Endothelial cell of umbilical vein (primary cell): ENCODE measurements at regions not wholly inside any gene's neighbourhood (a gene's known extent, or its start where the extent isn't known, plus 50 kb on each side); places are given as distances from the start of the nearest gene placed in this dataset.

Experiments used
- BruUV-seq: library from RNA; stranded (reverse); fragments of 400-500 nt; replicated peaks from 2 replicates; lab custom pipeline; 2021; lab: Mats Ljungman, UMichigan
- CTCF ChIA-PET: fragments of 300-600, 350-600 bp; sonication (Branson Sonifier 250); formaldehyde crosslinking; loops from one replicate; lab custom pipeline; 2021; ENCODE audit warnings: antibody characterized with exemption, inconsistent platforms; lab: Charles Lee
- POLR2A ChIA-PET: fragments of 300-600, 350-600 bp; sonication (Branson Sonifier 250); formaldehyde crosslinking; loops from one replicate; lab custom pipeline; 2021; ENCODE audit warnings: antibody characterized with exemption, inconsistent platforms; lab: Charles Lee
- DNase-seq: peaks from one replicate; pipeline ENCODE4 v3.0.0-alpha.2; 2011; ENCODE audit warnings: low read depth, low spot score
- FAIRE-seq: peaks from 2 replicates; lab custom pipeline; 2011; peaks lifted over from hg19 to GRCh38; lab: Jason Lieb, UNC
- H2AFZ ChIP-seq: 2 replicates; pipeline ENCODE4 v1.6.0; 2012; ENCODE audit warnings: low read depth, low read length, control low read depth, inconsistent platforms
- H3K27ac ChIP-seq: 2 replicates; pipeline ENCODE4 v1.5.1; 2011; ENCODE audit warnings: low read depth, mild to moderate bottlenecking, control low read depth, low read length, moderate library complexity; ENCODE audit not compliant: insufficient read depth
- H3K27me3 ChIP-seq, 2 experiments: 2 replicates each; pipeline versions ENCODE4 v1.6.0 to v1.6.1; 2011; ENCODE audit warnings: low read length in 2 of 2, mixed read lengths in 1 of 2; ENCODE audit not compliant: control insufficient read depth in 2 of 2, insufficient read depth in 2 of 2
- H3K36me3 ChIP-seq, 2 experiments: 2 replicates in 1 of 2; 3 replicates in 1 of 2; pipeline ENCODE4 v1.5.1; 2011; ENCODE audit warnings: low read length in 2 of 2, mild to moderate bottlenecking in 1 of 2, moderate library complexity in 1 of 2; ENCODE audit not compliant: control insufficient read depth in 2 of 2, insufficient read depth in 2 of 2; ENCODE audit errors: extremely low read depth in 1 of 2
- H3K4me1 ChIP-seq: 3 replicates; pipeline ENCODE4 v1.5.1; 2011; ENCODE audit warnings: mild to moderate bottlenecking, low read length; ENCODE audit not compliant: control insufficient read depth, insufficient read depth; ENCODE audit errors: extremely low read depth
- H3K4me2 ChIP-seq: 2 replicates; pipeline ENCODE4 v1.6.1; 2011; ENCODE audit warnings: low read length, control low read depth, mixed read lengths; ENCODE audit not compliant: insufficient read depth
- H3K4me3 ChIP-seq, 3 experiments: fragments of 200-600 bp in 1 of 3; sonication (generic), shearing (Covaris generic) in 1 of 3; replicated peaks in 1 of 3; 2 replicates each; pipeline ENCODE4 v1.5.1; 2011 to 2016; ENCODE audit warnings: control low read depth in 3 of 3, low read length in 3 of 3, mild to moderate bottlenecking in 2 of 3, inconsistent platforms in 1 of 3, low read depth in 1 of 3, moderate library complexity in 1 of 3; ENCODE audit not compliant: insufficient read depth in 1 of 3
- H3K79me2 ChIP-seq: 2 replicates; pipeline ENCODE4 v1.6.0; 2012; ENCODE audit warnings: low read length, inconsistent platforms; ENCODE audit not compliant: control insufficient read depth, insufficient read depth
- H3K9ac ChIP-seq: replicated peaks from 2 replicates; pipeline ENCODE3; 2011; ENCODE audit warnings: low read length, control low read depth; ENCODE audit not compliant: insufficient read depth; ENCODE audit errors: extremely low read depth
- H3K9me1 ChIP-seq: replicated peaks from 3 replicates; pipeline ENCODE4 v1.6.0; 2011; ENCODE audit warnings: mild to moderate bottlenecking, low read length; ENCODE audit not compliant: control insufficient read depth, insufficient read depth; ENCODE audit errors: extremely low read depth
- H3K9me3 ChIP-seq: replicated peaks from 2 replicates; pipeline ENCODE4 v1.5.1; 2012; ENCODE audit warnings: low read length, inconsistent platforms; ENCODE audit not compliant: control insufficient read depth, insufficient read depth
- H4K20me1 ChIP-seq: replicated peaks from 2 replicates; pipeline ENCODE3; 2011; ENCODE audit warnings: mild to moderate bottlenecking, low read length; ENCODE audit not compliant: control insufficient read depth, insufficient read depth; ENCODE audit errors: extremely low read depth
- EZH2 ChIP-seq: IDR thresholded peaks from 2 replicates; pipeline ENCODE4 v1.6.1; 2012; ENCODE audit warnings: borderline replicate concordance, low read depth, mild to moderate bottlenecking, moderate library complexity, low read length, inconsistent platforms; ENCODE audit not compliant: severe bottlenecking
- GATA2 ChIP-seq: IDR thresholded peaks from 2 replicates; pipeline ENCODE4 v1.7.0; 2011; ENCODE audit warnings: low read depth, mild to moderate bottlenecking, moderate library complexity, mixed read lengths, low read length; ENCODE audit not compliant: insufficient read length, insufficient read depth
- JUN ChIP-seq: IDR thresholded peaks from 2 replicates; pipeline ENCODE4 v1.6.1; 2011; ENCODE audit warnings: borderline replicate concordance, low read depth; ENCODE audit not compliant: insufficient read length, insufficient read depth
- POLR2A ChIP-seq: IDR thresholded peaks from 2 replicates; pipeline ENCODE4 v1.6.1; 2012; ENCODE audit warnings: low read depth, mild to moderate bottlenecking, control low read depth, low read length
- POLR2AphosphoS5 ChIP-seq: IDR thresholded peaks from 2 replicates; pipeline ENCODE4 v1.6.1; 2012; ENCODE audit warnings: low read depth, mild to moderate bottlenecking, control low read depth, low read length, moderate library complexity; ENCODE audit not compliant: insufficient read depth
- dilution Hi-C: fragments of 300-500 bp; cut with MboI; formaldehyde crosslinking; loops from one replicate; pipeline ENCODE4 v1.15.0; 2019; ENCODE audit warnings: low sequenced_read_pairs; ENCODE audit not compliant: extremely low pct_ligation_motif_present
- intact Hi-C: fragments of 100-400 bp; cut with micrococcal nuclease; formaldehyde crosslinking; loops from one replicate; pipeline ENCODE4 v1.10.0; 2022
- TF ChIP-seq, protein P1 (sequence below): IDR thresholded peaks from 2 replicates; pipeline ENCODE4 v1.6.1; 2011; ENCODE audit not compliant: insufficient read depth, insufficient read length
- TF ChIP-seq, protein P2 (sequence below), 2 donors: IDR thresholded peaks; 1 replicate in 1 of 2; 2 replicates in 1 of 2; pipeline ENCODE4 v1.5.1; 2011; ENCODE audit warnings: low read length in 2 of 2, mild to moderate bottlenecking in 2 of 2, moderate library complexity in 2 of 2, control low read depth in 1 of 2, inconsistent platforms in 1 of 2, low read depth in 1 of 2; ENCODE audit not compliant: insufficient read depth in 1 of 2; ENCODE audit errors: extremely low read depth in 1 of 2

DNA sequence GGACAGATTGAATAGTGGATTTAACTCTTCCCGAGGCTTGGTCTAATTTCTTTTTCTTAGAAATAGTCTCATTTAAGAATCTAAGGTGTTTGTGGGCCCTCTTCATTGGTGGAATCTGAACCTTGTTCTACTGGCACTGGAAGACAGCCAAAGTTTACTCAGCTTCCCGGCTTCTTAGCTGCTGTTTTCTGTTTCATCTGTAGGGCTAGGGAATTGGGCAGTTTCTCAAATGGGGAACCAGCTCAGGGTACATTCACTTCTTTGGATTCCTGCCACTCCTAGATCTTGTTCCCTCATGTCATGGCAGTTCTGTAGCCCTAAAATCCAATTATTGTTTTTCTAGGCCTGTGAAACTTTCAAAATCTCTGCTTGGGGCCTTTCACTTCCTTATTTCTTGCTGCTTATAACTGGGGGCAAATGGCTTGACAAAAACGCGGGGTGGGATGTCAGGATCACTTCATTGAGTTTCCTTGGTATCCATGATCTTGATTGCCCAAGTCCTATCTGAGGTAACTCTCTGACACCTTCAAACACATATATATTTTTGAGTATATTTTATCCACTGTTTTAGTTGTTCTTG is 985.0 kb downstream of the C4orf33 start:
- intact Hi-C loops: no loop called here
- FAIRE-seq (no peak), DNase-seq (no peak)
- H3K36me3 ChIP-seq: no peaks in the 10 kb centered on the region
- H3K4me1 ChIP-seq: no peaks in the 10 kb centered on the region
- H4K20me1 ChIP-seq: no peaks in the 10 kb centered on the region
- H3K79me2 ChIP-seq: no peaks in the 10 kb centered on the region
- ChIA-PET CTCF (no interaction called here), POLR2A (no interaction called here)
- H3K9me1 ChIP-seq: no peaks in the 10 kb centered on the region
- dilution Hi-C loops: no loop called here
- no peaks in the 10 kb centered on the region for H3K27me3 ChIP-seq
- H3K4me3 ChIP-seq: no peak overlapping the region
- no peak overlapping the region for H2AFZ ChIP-seq
- H3K9ac ChIP-seq: no peak overlapping the region
- no peak overlapping the region for H3K4me2 ChIP-seq
- TF ChIP-seq POLR2AphosphoS5 (no peak), JUN (no peak), GATA2 (no peak), POLR2A (no peak), EZH2 (no peak)
- TF ChIP-seq, protein P1, sequence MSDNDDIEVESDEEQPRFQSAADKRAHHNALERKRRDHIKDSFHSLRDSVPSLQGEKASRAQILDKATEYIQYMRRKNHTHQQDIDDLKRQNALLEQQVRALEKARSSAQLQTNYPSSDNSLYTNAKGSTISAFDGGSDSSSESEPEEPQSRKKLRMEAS: no peak
- TF ChIP-seq, protein P2, sequence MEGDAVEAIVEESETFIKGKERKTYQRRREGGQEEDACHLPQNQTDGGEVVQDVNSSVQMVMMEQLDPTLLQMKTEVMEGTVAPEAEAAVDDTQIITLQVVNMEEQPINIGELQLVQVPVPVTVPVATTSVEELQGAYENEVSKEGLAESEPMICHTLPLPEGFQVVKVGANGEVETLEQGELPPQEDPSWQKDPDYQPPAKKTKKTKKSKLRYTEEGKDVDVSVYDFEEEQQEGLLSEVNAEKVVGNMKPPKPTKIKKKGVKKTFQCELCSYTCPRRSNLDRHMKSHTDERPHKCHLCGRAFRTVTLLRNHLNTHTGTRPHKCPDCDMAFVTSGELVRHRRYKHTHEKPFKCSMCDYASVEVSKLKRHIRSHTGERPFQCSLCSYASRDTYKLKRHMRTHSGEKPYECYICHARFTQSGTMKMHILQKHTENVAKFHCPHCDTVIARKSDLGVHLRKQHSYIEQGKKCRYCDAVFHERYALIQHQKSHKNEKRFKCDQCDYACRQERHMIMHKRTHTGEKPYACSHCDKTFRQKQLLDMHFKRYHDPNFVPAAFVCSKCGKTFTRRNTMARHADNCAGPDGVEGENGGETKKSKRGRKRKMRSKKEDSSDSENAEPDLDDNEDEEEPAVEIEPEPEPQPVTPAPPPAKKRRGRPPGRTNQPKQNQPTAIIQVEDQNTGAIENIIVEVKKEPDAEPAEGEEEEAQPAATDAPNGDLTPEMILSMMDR (IDR thresholded peaks at IDR 0.05; ENCODE audit: extremely low read depth in 1 of 2, insufficient read depth in 1 of 2, low read depth in 1 of 2, low read length in 2 of 2): no peak
- H3K27ac ChIP-seq: no peak overlapping the region
- BruUV-seq: no TSS peak
- H3K9me3 ChIP-seq: no peaks in the 10 kb centered on the region
